Hepatocyte (in vitro differentiated cells): ENCODE measurements at regions not wholly inside any gene's neighbourhood (a gene's known extent, or its start where the extent isn't known, plus 50 kb on each side); places are given as distances from the start of the nearest gene placed in this dataset.

Experiments used
- DNase-seq: peaks from one replicate; pipeline ENCODE4 v3.0.0-alpha.2; 2016; ENCODE audit warnings: low spot score
- H2AFZ ChIP-seq: fragments of 200-600 bp; sonication (generic); 2 replicates; pipeline ENCODE4 v1.6.0; 2016; ENCODE audit warnings: antibody characterized with exemption, mild to moderate bottlenecking
- H3K27ac ChIP-seq: fragments of 200-600 bp; sonication (generic); 2 replicates; pipeline ENCODE4 v1.5.1; 2016; ENCODE audit warnings: mild to moderate bottlenecking
- H3K27me3 ChIP-seq: fragments of 200-600 bp; sonication (generic); 2 replicates; pipeline ENCODE4 v1.6.1; 2016
- H3K36me3 ChIP-seq: fragments of 200-600 bp; sonication (generic); replicated peaks from 2 replicates; pipeline ENCODE4 v1.5.1; 2016; ENCODE audit warnings: low read depth; ENCODE audit not compliant: insufficient read depth
- H3K4me1 ChIP-seq: fragments of 200-600 bp; sonication (generic); 2 replicates; pipeline ENCODE4 v1.5.1; 2016; ENCODE audit warnings: mild to moderate bottlenecking, moderate library complexity; ENCODE audit not compliant: insufficient read depth
- H3K4me2 ChIP-seq: fragments of 200-600 bp; sonication (generic); 2 replicates; pipeline ENCODE4 v1.6.0; 2016
- H3K4me3 ChIP-seq: fragments of 200-600 bp; sonication (generic); 2 replicates; pipeline ENCODE4 v1.5.1; 2016; ENCODE audit warnings: mild to moderate bottlenecking
- H3K79me2 ChIP-seq: fragments of 200-600 bp; sonication (generic); 2 replicates; pipeline ENCODE4 v1.6.0; 2017; ENCODE audit warnings: mild to moderate bottlenecking
- H3K9me2 ChIP-seq: fragments of 200-600 bp; sonication (generic); replicated peaks from 2 replicates; pipeline ENCODE4 v1.6.0; 2017; ENCODE audit warnings: mild to moderate bottlenecking; ENCODE audit not compliant: insufficient read depth
- H3K9me3 ChIP-seq: fragments of 200-600 bp; sonication (generic); 2 replicates; pipeline ENCODE4 v1.5.1; 2016; ENCODE audit warnings: low read depth, mild to moderate bottlenecking
- H4K20me1 ChIP-seq: fragments of 200-600 bp; sonication (generic); 2 replicates; pipeline ENCODE4 v1.6.0; 2016; ENCODE audit warnings: mild to moderate bottlenecking; ENCODE audit not compliant: insufficient read depth, poor library complexity, severe bottlenecking
- EZH2 ChIP-seq: fragments of 200-600 bp; sonication (generic); IDR thresholded peaks from 2 replicates; pipeline ENCODE4 v1.6.1; 2016; ENCODE audit warnings: antibody characterized with exemption, mild to moderate bottlenecking, borderline replicate concordance
- EZH2phosphoT487 ChIP-seq: fragments of 200-600 bp; sonication (generic); IDR thresholded peaks from one replicate; pipeline ENCODE4 v1.6.1; 2018; ENCODE audit warnings: antibody characterized with exemption, mild to moderate bottlenecking, low read depth, moderate library complexity; ENCODE audit not compliant: unreplicated experiment, severe bottlenecking
- WGBS: methylation state at CpG from one replicate; pipeline ENCODE4 v1.1.6; 2016; ENCODE audit warnings: low lambda C conversion rate; ENCODE audit errors: missing lambda C conversion rate; 5-methylcytosine and 5-hydroxymethylcytosine counted together
- TF ChIP-seq, protein P1 (sequence below): fragments of 200-600 bp; sonication (generic); IDR thresholded peaks from 2 replicates; pipeline ENCODE4 v1.5.1; 2016; ENCODE audit warnings: antibody characterized with exemption, mild to moderate bottlenecking; ENCODE audit not compliant: poor library complexity

DNA sequence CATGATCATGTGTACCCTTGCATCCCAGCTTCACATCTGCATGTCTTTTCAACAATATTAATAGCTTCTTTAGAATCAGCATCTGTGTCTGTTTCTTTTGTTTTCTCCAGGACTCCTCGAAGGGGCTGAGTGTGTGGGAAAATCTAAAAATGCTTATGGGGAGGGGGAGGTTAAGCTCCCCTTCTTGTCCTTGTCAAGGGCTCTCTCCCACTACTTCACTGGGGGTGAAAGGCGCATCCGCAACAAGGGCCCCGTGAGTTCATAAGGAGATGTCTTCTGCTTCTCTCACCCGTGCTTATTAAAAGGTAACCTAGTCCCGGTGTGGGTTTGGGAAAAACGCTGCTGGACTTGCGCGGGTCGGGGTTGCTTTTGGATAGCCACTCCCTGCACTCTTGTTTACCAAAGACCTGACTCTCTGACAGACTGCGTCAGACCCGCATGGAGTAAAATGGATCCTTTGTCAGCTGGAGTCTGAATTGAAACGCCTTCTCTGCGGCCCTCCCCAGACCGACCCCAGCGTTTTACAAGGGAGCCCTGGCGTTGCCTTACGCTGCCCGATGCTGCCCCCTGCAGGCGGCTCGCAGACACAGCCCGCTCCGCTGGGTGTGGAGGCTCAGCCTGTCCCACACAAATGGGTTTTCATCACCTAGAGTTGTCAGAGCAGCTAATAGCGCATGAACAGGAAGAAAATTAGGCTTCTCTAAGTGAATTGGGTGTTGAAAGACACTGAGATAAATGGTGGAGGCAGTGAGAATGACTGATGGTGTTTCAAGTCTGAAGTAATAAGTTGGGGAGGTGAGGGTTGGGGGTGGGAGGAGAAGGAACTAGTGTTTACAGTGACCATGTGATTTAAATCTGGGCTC lies 53.8 kb downstream of the IER5 start:
- no peaks in the 10 kb centered on the region for H3K9me3 ChIP-seq
- H3K4me2 ChIP-seq = peak overlapping the region; percentile 69
- WGBS = 13% methylated on average over 24 of the region's 24 CpGs
- no peaks in the 10 kb centered on the region for H3K79me2 ChIP-seq
- peaks cover 3% of the 10 kb centered on the region for H3K4me1 ChIP-seq
- peak overlapping the region; percentile 2 for H3K27ac ChIP-seq
- H4K20me1 ChIP-seq = no peaks in the 10 kb centered on the region
- H3K27me3 ChIP-seq = no peaks in the 10 kb centered on the region
- no peaks in the 10 kb centered on the region for H3K9me2 ChIP-seq
- DNase-seq = peak; percentile 93
- no peak overlapping the region for H3K4me3 ChIP-seq
- TF ChIP-seq EZH2phosphoT487 = no peak
- TF ChIP-seq, protein P1, sequence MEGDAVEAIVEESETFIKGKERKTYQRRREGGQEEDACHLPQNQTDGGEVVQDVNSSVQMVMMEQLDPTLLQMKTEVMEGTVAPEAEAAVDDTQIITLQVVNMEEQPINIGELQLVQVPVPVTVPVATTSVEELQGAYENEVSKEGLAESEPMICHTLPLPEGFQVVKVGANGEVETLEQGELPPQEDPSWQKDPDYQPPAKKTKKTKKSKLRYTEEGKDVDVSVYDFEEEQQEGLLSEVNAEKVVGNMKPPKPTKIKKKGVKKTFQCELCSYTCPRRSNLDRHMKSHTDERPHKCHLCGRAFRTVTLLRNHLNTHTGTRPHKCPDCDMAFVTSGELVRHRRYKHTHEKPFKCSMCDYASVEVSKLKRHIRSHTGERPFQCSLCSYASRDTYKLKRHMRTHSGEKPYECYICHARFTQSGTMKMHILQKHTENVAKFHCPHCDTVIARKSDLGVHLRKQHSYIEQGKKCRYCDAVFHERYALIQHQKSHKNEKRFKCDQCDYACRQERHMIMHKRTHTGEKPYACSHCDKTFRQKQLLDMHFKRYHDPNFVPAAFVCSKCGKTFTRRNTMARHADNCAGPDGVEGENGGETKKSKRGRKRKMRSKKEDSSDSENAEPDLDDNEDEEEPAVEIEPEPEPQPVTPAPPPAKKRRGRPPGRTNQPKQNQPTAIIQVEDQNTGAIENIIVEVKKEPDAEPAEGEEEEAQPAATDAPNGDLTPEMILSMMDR = peak; percentile 100
- no peaks in the 10 kb centered on the region for H3K36me3 ChIP-seq
- peak overlapping the region; percentile 23 for H2AFZ ChIP-seq

DNA sequence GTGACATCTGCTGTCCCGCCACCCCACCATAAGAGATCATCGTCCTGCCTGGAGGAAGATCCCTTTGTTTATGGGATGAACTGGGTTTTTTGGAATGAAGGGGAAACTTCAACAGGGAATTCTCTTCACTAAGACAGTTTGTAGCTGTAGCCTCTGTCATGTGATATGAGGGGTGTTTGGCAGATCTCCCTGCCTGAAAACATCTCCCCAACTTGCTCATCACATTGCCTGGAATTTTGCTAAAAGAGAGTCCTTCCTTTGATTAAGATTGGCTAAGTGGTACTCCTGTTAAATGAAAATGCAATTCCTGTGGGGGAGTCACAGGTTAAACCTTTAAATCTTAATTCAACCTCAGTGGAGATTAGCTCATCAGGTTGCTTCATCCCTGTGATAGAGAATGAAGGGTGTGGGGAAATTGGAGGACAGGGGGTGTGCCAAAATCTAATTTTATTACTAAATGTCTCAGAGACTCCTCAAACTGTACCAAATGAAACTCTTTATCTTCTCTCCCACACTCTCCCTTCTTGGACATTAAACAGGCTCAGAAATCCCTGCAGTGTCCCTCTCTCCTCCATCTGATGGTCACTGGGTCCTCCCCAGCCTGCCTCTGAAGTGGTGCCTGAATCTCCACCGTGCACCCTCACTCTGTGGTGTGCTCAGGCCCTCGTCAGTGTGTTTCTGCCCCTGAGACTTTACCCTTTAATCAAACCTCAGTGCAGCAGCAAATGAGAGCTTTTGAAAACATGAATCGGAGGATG lies 54.8 kb downstream of the IER5 start:
- no peak overlapping the region for H3K27ac ChIP-seq
- H3K4me2 ChIP-seq = no peak overlapping the region
- peaks cover 3% of the 10 kb centered on the region for H3K4me1 ChIP-seq
- no peaks in the 10 kb centered on the region for H3K9me3 ChIP-seq
- H3K36me3 ChIP-seq = no peaks in the 10 kb centered on the region
- no peaks in the 10 kb centered on the region for H3K79me2 ChIP-seq
- DNase-seq = no peak
- H3K4me3 ChIP-seq = no peak overlapping the region
- H3K27me3 ChIP-seq = no peaks in the 10 kb centered on the region
- TF ChIP-seq, protein P1 = no peak
- no peak for TF ChIP-seq EZH2phosphoT487
- TF ChIP-seq EZH2 = no peak
- H2AFZ ChIP-seq = no peak overlapping the region
- 61% methylated on average over 5 of the region's 5 CpGs for WGBS
- no peaks in the 10 kb centered on the region for H4K20me1 ChIP-seq
- H3K9me2 ChIP-seq = no peaks in the 10 kb centered on the region

GRCh38 chr1:181144238-181144637 lies 55.7 kb downstream of the IER5 start:
- H3K9me3 ChIP-seq = no peaks in the 10 kb centered on the region
- H3K9me2 ChIP-seq = no peaks in the 10 kb centered on the region
- DNase-seq = no peak
- 76% methylated on average over 3 of the region's 3 CpGs for WGBS
- H3K4me3 ChIP-seq = no peak overlapping the region
- H3K36me3 ChIP-seq = no peaks in the 10 kb centered on the region
- H3K27ac ChIP-seq = no peak overlapping the region
- peaks cover 3% of the 10 kb centered on the region for H3K4me1 ChIP-seq
- no peak overlapping the region for H2AFZ ChIP-seq
- TF ChIP-seq, protein P1 = no peak
- no peak for TF ChIP-seq EZH2
- no peak for TF ChIP-seq EZH2phosphoT487
- H3K27me3 ChIP-seq = no peaks in the 10 kb centered on the region
- no peaks in the 10 kb centered on the region for H3K79me2 ChIP-seq
- H3K4me2 ChIP-seq = no peak overlapping the region
- H4K20me1 ChIP-seq = no peaks in the 10 kb centered on the region
